OCI-LY7 (cell line): ENCODE measurements at regions not wholly inside any gene's neighbourhood (a gene's known extent, or its start where the extent isn't known, plus 50 kb on each side); places are given as distances from the start of the nearest gene placed in this dataset.

Experiments used
- BruUV-seq: library from RNA; stranded (reverse); fragments of 400-500 nt; replicated peaks from 2 replicates; lab custom pipeline; 2021; lab: Mats Ljungman, UMichigan
- CTCF ChIA-PET: fragments of 300-600 bp; sonication (Branson Sonifier 250); formaldehyde crosslinking; loops from one replicate; lab custom pipeline; 2022; ENCODE audit warnings: antibody characterized with exemption; ENCODE audit not compliant: unreplicated experiment; lab: Charles Lee
- POLR2A ChIA-PET: fragments of 300-600 bp; sonication (Branson Sonifier 250); formaldehyde crosslinking; loops from one replicate; lab custom pipeline; 2022; ENCODE audit warnings: antibody characterized with exemption; lab: Charles Lee
- DNase-seq: peaks from one replicate; pipeline ENCODE4 v3.0.0-alpha.2; 2015; ENCODE audit warnings: low spot score
- H2AFZ ChIP-seq: fragments of 200-600 bp; sonication (generic), shearing (Covaris generic); 2 replicates; pipeline ENCODE4 v1.6.1; 2014; ENCODE audit warnings: mild to moderate bottlenecking, antibody characterized with exemption, low read length, moderate library complexity
- H3K27ac ChIP-seq: fragments of 200-600 bp; sonication (generic); 2 replicates; pipeline ENCODE4 v1.5.1; 2014; ENCODE audit warnings: mixed run types, low read depth, mild to moderate bottlenecking, moderate library complexity, low read length, inconsistent platforms; ENCODE audit not compliant: poor library complexity, severe bottlenecking
- H3K36me3 ChIP-seq: fragments of 200-600 bp; sonication (generic); 2 replicates; pipeline ENCODE4 v1.6.1; 2014; ENCODE audit warnings: mild to moderate bottlenecking, antibody characterized with exemption, low read length, moderate library complexity, mixed read lengths; ENCODE audit not compliant: insufficient read depth
- H3K4me1 ChIP-seq: fragments of 200-600 bp; sonication (generic); 2 replicates; pipeline ENCODE4 v1.5.1; 2014; ENCODE audit warnings: mild to moderate bottlenecking, low read length; ENCODE audit not compliant: insufficient read depth, poor library complexity, severe bottlenecking
- H3K4me2 ChIP-seq: fragments of 200-600 bp; sonication (generic); 2 replicates; pipeline ENCODE4 v1.6.1; 2014; ENCODE audit warnings: mild to moderate bottlenecking, low read length
- H3K4me3 ChIP-seq: fragments of 200-600 bp; sonication (generic); 2 replicates; pipeline ENCODE4 v1.5.1; 2014; ENCODE audit warnings: mild to moderate bottlenecking, low read depth, low read length; ENCODE audit not compliant: poor library complexity, severe bottlenecking
- H3K79me2 ChIP-seq: fragments of 200-600 bp; sonication (generic); 2 replicates; pipeline ENCODE4 v1.6.1; 2016; ENCODE audit warnings: low read depth, mild to moderate bottlenecking, low read length, moderate library complexity, mixed read lengths; ENCODE audit not compliant: insufficient read depth
- H3K9me2 ChIP-seq: fragments of 200-600 bp; sonication (generic); 2 replicates; pipeline ENCODE4 v1.6.1; 2016; ENCODE audit warnings: mild to moderate bottlenecking, low read length, mixed read lengths; ENCODE audit not compliant: insufficient read depth
- H3K9me3 ChIP-seq: fragments of 200-600 bp; sonication (generic); 2 replicates; pipeline ENCODE4 v1.6.1; 2014; ENCODE audit warnings: mild to moderate bottlenecking, mixed run types, low read length, mixed read lengths
- H4K20me1 ChIP-seq: fragments of 200-600 bp; sonication (generic); 2 replicates; pipeline ENCODE4 v1.6.1; 2014; ENCODE audit warnings: mild to moderate bottlenecking, antibody characterized with exemption, low read length, moderate library complexity, mixed read lengths; ENCODE audit not compliant: insufficient read depth
- CTCF ChIP-seq: fragments of 200-600 bp; sonication (generic); conservative IDR thresholded peaks from 2 replicates; pipeline ENCODE4 v1.5.1; 2014; ENCODE audit warnings: mild to moderate bottlenecking, antibody characterized with exemption, low read length, moderate library complexity, mixed read lengths
- EZH2phosphoT487 ChIP-seq: fragments of 200-600 bp; sonication (generic); IDR thresholded peaks from 2 replicates; pipeline ENCODE4 v1.6.1; 2018; ENCODE audit warnings: low read depth, borderline replicate concordance, mild to moderate bottlenecking, mixed run types, antibody characterized with exemption, low read length, moderate library complexity, mixed read lengths
- intact Hi-C: fragments of 100-400 bp; cut with micrococcal nuclease; formaldehyde crosslinking; loops from one replicate; pipeline ENCODE4 v1.10.0; 2022; ENCODE audit not compliant: unreplicated experiment

GRCh38 chr10:21313691-21314090 lies 211.8 kb downstream of the SKIDA1 start:
- CTCF ChIA-PET, result no interaction called here
- BruUV-seq, result no TSS peak
- peak overlapping the region; percentile 64 for H2AFZ ChIP-seq

GRCh38 chr10:21311426-21311825 lies 214.1 kb downstream of the SKIDA1 start:
- intact Hi-C loops, result no loop called here
- ChIA-PET CTCF (interaction anchor here (0.6 kb wide), 1 partner anchor 1616 kb away, joined by 4 read pairs; the partner anchor contains the start of gene ARMC3), POLR2A (interaction anchor here (0.5 to 0.7 kb wide), 2 partner anchors 28 to 407 kb away, joined by 3 read pairs; no protein-coding TSS in a partner anchor)
- Histone ChIP-seq H3K79me2 (no peaks in the 10 kb centered on the region), H3K4me3 (no peak overlapping the region), H3K9me3 (no peaks in the 10 kb centered on the region), H3K4me1 (peaks cover 25% of the 10 kb centered on the region), H4K20me1 (no peaks in the 10 kb centered on the region), H3K27ac (no peak overlapping the region), H3K36me3 (no peaks in the 10 kb centered on the region), H3K9me2 (no peaks in the 10 kb centered on the region), H2AFZ (no peak overlapping the region), H3K4me2 (no peak overlapping the region)
- DNase-seq, result no peak
- TF ChIP-seq EZH2phosphoT487 (no peak), CTCF (no peak)
- no TSS peak for BruUV-seq

More at GRCh38 chr10:21313691-21314090, 211.8 kb downstream of the SKIDA1 start:
- Histone ChIP-seq H3K4me2 (no peak overlapping the region), H4K20me1 (no peaks in the 10 kb centered on the region), H3K9me3 (no peaks in the 10 kb centered on the region), H3K9me2 (no peaks in the 10 kb centered on the region), H3K36me3 (no peaks in the 10 kb centered on the region), H3K79me2 (no peaks in the 10 kb centered on the region), H3K4me3 (no peak overlapping the region), H3K27ac (no peak overlapping the region), H3K4me1 (peaks cover 25% of the 10 kb centered on the region)
- DNase-seq, result no peak
- no peak for TF ChIP-seq EZH2phosphoT487
- no peak for TF ChIP-seq CTCF
- intact Hi-C loops, result no loop called here
- POLR2A ChIA-PET, result interaction anchor here (0.6 kb wide), 1 partner anchor 38 kb away, joined by 3 read pairs; no protein-coding TSS in a partner anchor

- Histone ChIP-seq H3K36me3 (no peaks in the 10 kb centered on the region), H3K4me2 (no peak overlapping the region), H3K27ac (no peak overlapping the region), H2AFZ (no peak overlapping the region), H3K4me3 (no peak overlapping the region), H3K4me1 (peaks cover 9% of the 10 kb centered on the region), H4K20me1 (no peaks in the 10 kb centered on the region), H3K9me3 (no peaks in the 10 kb centered on the region), H3K79me2 (no peaks in the 10 kb centered on the region), H3K9me2 (no peaks in the 10 kb centered on the region)
- no peak for DNase-seq
- intact Hi-C loops, result no loop called here
- ChIA-PET POLR2A (no interaction called here), CTCF (no interaction called here)
- BruUV-seq, result no TSS peak
- TF ChIP-seq CTCF (no peak), EZH2phosphoT487 (no peak)
Measured at GRCh38 chr10:21309427-21309826, 216.1 kb downstream of the SKIDA1 start.
